Prostate gland (tissue), 2 donors: ENCODE measurements at regions not wholly inside any gene's neighbourhood (a gene's known extent, or its start where the extent isn't known, plus 50 kb on each side); places are given as distances from the start of the nearest gene placed in this dataset.

Experiments used
- DNase-seq: peaks from one replicate; pipeline ENCODE4 v3.0.0-alpha.2; 2019; ENCODE audit warnings: low spot score
- H3K27ac ChIP-seq, 2 donors: fragments of 200-600 bp; sonication (generic); 2 replicates each; pipeline ENCODE4 v1.5.1; 2017 to 2019
- H3K27me3 ChIP-seq: fragments of 200-600 bp; sonication (generic); replicated peaks from 2 replicates; pipeline ENCODE4 v1.5.1; 2019; ENCODE audit not compliant: insufficient read depth
- H3K36me3 ChIP-seq, 2 donors: fragments of 200-600 bp; sonication (generic); 1 replicate in 1 of 2; 2 replicates in 1 of 2; pipeline versions ENCODE4 v1.5.1 to v1.8.1; 2017 to 2019
- H3K4me1 ChIP-seq: fragments of 200-600 bp; sonication (generic); replicated peaks from 2 replicates; pipeline ENCODE4 v1.5.1; 2019
- H3K4me3 ChIP-seq, 2 donors: fragments of 200-600 bp; sonication (generic); 2 replicates each; pipeline ENCODE4 v1.5.1; 2017 to 2019
- H3K9me3 ChIP-seq: fragments of 200-600 bp; sonication (generic); 2 replicates; pipeline ENCODE4 v1.5.1; 2017
- POLR2A ChIP-seq: fragments of 450-650 bp; IDR thresholded peaks from one replicate; pipeline ENCODE4 v1.6.1; 2016; ENCODE audit warnings: antibody characterized with exemption, mild to moderate bottlenecking
- POLR2AphosphoS5 ChIP-seq: sonication (generic); formaldehyde crosslinking; IDR thresholded peaks from one replicate; pipeline ENCODE4 v1.6.1; 2017; ENCODE audit warnings: antibody characterized with exemption
- WGBS: methylation state at CpG from one replicate; pipeline ENCODE4 v1.1.5; 2018; 5-methylcytosine and 5-hydroxymethylcytosine counted together
- intact Hi-C: fragments of 100-400 bp; cut with DNase I; formaldehyde crosslinking; loops from one replicate; pipeline ENCODE4 v1.14.2; 2022
- TF ChIP-seq, protein P1 (sequence below), 4 experiments: fragments of 200-600 bp in 2 of 4; fragments of 450-650 bp in 2 of 4; sonication (generic) in 2 of 4; IDR thresholded peaks; 1 replicate in 3 of 4; 2 replicates in 1 of 4; pipeline ENCODE4 v1.5.1; 2016 to 2019; ENCODE audit warnings: antibody characterized with exemption in 4 of 4, mild to moderate bottlenecking in 2 of 4, moderate library complexity in 2 of 4

DNA sequence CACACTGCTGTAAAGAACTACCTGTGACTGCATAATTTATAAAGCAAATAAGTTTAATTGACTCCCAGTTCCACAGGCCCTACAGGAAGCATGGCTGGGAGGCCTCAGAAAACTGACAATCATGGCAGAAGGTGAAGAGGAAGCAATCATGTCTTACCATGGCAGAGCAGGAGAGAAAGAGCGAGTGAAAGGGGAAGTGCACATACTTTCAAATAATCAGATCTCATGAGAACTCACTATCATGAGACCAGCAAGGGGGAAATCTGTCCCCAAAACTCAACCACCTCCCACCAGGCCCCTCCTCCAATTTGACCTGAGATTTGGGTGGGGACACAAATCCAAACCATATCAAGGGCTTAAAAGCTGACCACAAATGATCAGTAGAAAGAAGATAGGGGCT lies 493.2 kb downstream of the PTPRC start:
- no peaks in the 10 kb centered on the region for H3K36me3 ChIP-seq
- no peak for DNase-seq
- 92% methylated on average over 1 of the region's 1 CpG for WGBS
- H3K4me1 ChIP-seq = no peaks in the 10 kb centered on the region
- no peak for TF ChIP-seq POLR2A
- TF ChIP-seq, protein P1, sequence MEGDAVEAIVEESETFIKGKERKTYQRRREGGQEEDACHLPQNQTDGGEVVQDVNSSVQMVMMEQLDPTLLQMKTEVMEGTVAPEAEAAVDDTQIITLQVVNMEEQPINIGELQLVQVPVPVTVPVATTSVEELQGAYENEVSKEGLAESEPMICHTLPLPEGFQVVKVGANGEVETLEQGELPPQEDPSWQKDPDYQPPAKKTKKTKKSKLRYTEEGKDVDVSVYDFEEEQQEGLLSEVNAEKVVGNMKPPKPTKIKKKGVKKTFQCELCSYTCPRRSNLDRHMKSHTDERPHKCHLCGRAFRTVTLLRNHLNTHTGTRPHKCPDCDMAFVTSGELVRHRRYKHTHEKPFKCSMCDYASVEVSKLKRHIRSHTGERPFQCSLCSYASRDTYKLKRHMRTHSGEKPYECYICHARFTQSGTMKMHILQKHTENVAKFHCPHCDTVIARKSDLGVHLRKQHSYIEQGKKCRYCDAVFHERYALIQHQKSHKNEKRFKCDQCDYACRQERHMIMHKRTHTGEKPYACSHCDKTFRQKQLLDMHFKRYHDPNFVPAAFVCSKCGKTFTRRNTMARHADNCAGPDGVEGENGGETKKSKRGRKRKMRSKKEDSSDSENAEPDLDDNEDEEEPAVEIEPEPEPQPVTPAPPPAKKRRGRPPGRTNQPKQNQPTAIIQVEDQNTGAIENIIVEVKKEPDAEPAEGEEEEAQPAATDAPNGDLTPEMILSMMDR (IDR thresholded peaks at IDR 0.05) = no peak
- TF ChIP-seq POLR2AphosphoS5 = no peak
- no peaks in the 10 kb centered on the region for H3K9me3 ChIP-seq
- no peak overlapping the region for H3K4me3 ChIP-seq
- intact Hi-C loops = no loop called here
- H3K27me3 ChIP-seq = no peaks in the 10 kb centered on the region
- no peak overlapping the region for H3K27ac ChIP-seq

DNA sequence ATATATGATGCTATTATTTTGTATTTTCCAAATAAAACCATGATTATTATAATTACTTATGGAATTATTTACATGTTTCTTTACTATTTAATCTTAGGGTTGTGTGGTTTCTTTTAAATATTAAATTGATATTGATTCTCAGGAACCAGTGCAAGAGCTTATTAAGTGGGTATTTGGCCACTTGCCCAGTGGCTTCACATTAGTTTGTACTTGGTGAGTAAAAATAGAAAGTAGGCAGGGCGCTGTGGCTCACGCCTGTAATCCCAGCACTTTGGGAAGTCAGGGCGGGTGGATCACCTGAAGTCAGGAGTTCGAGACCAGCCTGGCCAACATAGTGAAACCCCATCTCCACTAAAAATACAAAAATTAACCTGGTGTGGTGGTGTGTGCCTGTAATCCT lies 497.1 kb downstream of the PTPRC start:
- intact Hi-C loops = no loop called here
- Histone ChIP-seq H3K36me3 (no peaks in the 10 kb centered on the region), H3K4me1 (no peaks in the 10 kb centered on the region), H3K9me3 (no peaks in the 10 kb centered on the region), H3K27ac (no peak overlapping the region), H3K27me3 (no peaks in the 10 kb centered on the region), H3K4me3 (no peak overlapping the region)
- WGBS = 82% methylated on average over 4 of the region's 4 CpGs
- TF ChIP-seq, protein P1 (IDR thresholded peaks at IDR 0.05) = no peak
- TF ChIP-seq POLR2A (no peak), POLR2AphosphoS5 (no peak)
- no peak for DNase-seq

DNA sequence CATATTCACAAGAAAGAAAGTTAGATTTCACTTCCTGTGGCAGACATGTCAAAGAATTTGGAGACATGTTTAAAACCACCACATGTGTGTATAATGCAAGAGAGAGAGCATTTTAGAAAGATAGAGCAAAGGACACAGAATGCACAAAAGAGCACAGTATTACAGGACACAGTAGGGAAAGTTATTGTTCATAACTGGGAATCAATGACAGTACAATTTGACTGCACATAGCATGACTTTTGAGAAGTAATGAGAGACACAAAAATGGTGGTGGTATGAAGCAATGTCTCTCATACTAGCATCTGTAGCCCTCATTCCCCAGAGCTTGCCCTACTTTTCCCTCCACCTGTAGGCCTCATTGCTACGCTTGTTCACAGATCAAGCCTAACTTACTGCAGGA lies 499.2 kb downstream of the PTPRC start:
- no peaks in the 10 kb centered on the region for H3K4me1 ChIP-seq
- no peaks in the 10 kb centered on the region for H3K9me3 ChIP-seq
- TF ChIP-seq POLR2AphosphoS5 (no peak), POLR2A (no peak)
- TF ChIP-seq, protein P1 (IDR thresholded peaks at IDR 0.05) = no peak
- intact Hi-C loops = no loop called here
- H3K27ac ChIP-seq = no peak overlapping the region
- no peak for DNase-seq
- H3K27me3 ChIP-seq = no peaks in the 10 kb centered on the region
- H3K36me3 ChIP-seq = no peaks in the 10 kb centered on the region
- no peak overlapping the region for H3K4me3 ChIP-seq
- 93% methylated on average over 1 of the region's 1 CpG for WGBS

DNA sequence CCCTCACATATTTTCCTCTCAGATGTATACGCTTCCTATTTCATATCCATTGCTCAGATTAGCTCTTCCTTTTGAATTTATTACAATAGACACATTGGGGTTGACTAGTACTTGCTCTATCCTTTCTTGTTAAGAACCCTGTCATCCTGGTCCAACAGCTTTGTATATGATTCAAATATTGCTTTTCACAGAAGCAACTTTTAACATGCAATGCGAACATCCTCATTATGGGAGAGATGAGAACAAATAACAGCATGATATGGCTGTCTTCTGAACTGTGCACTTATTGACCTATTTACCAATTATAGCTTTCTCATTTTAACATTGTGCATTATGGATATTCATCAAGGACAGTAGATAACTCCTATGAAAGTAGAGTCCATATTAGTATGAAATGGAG lies 510.8 kb downstream of the PTPRC start:
- Histone ChIP-seq H3K27ac (no peak overlapping the region), H3K36me3 (no peaks in the 10 kb centered on the region), H3K4me3 (no peak overlapping the region), H3K4me1 (no peaks in the 10 kb centered on the region), H3K9me3 (no peaks in the 10 kb centered on the region), H3K27me3 (no peaks in the 10 kb centered on the region)
- 85% methylated on average over 2 of the region's 2 CpGs for WGBS
- intact Hi-C loops = no loop called here
- TF ChIP-seq POLR2AphosphoS5 (no peak), POLR2A (no peak)
- TF ChIP-seq, protein P1 (IDR thresholded peaks at IDR 0.05) = no peak
- DNase-seq = no peak

DNA sequence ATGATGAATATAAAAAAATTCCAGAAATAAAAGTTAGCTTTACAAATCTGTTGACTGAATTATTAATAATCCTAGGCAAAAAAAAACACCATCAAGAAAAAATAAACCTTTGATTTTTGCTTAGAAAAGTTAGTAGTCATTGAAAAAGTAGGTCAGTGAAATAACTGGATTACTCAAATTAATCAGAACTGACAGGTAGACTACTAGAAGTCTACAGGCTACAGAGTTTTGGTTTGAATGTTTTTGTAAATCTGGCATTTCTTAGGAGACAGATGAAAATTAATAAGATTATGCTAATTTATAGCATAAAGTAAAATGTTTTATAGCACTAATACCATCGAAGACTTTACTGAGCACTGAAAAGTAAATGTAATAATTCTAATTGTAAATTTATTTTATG lies 511.9 kb downstream of the PTPRC start:
- whole genome bisulfite sequencing = 81% methylated on average over 1 of the region's 1 CpG
- Histone ChIP-seq H3K36me3 (no peaks in the 10 kb centered on the region), H3K4me3 (no peak overlapping the region), H3K27ac (no peak overlapping the region), H3K4me1 (no peaks in the 10 kb centered on the region), H3K9me3 (no peaks in the 10 kb centered on the region), H3K27me3 (no peaks in the 10 kb centered on the region)
- TF ChIP-seq, protein P1 (IDR thresholded peaks at IDR 0.05) = no peak
- TF ChIP-seq POLR2AphosphoS5 (no peak), POLR2A (no peak)
- intact Hi-C loops = no loop called here
- no peak for DNase-seq
